Activated CD4-positive, CD25-positive, alpha-beta regulatory T cell treated with anti-CD3 and anti-CD28 coated beads, Interleukin-2, amount 50 U/mL, for 72 hours (primary cell): ENCODE measurements at regions not wholly inside any gene's neighbourhood (a gene's known extent, or its start where the extent isn't known, plus 50 kb on each side); places are given as distances from the start of the nearest gene placed in this dataset.
"Not testable (repeated sequence)": the region's sequence is repeated elsewhere in the genome, so short reads cannot be mapped to it uniquely, and the experiment has no call there.

ENCODE experiments used
- DNase-seq: peaks from one replicate; pipeline ENCODE4 v3.0.0; 2021

DNA sequence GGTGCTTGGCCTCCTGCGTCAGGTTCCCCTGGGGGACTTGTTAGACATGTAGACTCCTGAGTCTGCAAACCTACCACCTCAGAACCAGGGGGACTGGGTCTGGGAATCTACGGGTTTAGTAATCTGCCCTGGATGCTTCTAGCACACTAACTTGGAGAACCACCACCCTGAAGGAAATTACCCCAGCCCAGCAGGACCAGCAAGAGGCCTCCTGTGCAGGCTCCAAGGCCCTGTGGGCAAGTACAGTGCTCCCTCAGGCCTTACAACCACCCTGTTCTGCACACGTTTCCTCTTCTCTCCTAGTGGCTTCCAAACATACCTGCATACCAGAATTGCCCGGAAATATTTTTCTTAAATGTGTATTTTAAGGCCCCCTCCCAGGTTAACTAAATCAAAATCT, 423.0 kb downstream of the FUT8 start:
- DNase-seq = no peak

DNA sequence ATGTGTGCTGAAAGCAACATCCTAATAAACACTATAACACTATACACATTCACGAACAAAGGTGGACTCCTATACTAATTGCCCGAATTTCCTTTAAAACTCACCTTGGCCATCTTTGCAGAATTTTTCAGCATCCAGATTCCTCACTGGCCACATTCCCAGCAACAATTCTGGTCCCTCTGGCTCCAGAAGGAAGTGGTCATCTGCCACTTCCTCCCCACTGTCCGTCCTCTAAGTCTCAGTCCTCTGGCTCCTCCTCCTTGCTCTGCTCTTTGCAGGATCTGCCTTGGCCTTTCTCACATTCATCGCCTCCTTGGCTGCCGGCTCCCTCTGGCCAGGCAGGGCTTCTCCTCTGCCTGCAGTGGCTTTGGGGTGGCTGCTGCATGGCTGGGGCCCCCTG, 426.0 kb downstream of the FUT8 start:
- no peak for DNase-seq

DNA sequence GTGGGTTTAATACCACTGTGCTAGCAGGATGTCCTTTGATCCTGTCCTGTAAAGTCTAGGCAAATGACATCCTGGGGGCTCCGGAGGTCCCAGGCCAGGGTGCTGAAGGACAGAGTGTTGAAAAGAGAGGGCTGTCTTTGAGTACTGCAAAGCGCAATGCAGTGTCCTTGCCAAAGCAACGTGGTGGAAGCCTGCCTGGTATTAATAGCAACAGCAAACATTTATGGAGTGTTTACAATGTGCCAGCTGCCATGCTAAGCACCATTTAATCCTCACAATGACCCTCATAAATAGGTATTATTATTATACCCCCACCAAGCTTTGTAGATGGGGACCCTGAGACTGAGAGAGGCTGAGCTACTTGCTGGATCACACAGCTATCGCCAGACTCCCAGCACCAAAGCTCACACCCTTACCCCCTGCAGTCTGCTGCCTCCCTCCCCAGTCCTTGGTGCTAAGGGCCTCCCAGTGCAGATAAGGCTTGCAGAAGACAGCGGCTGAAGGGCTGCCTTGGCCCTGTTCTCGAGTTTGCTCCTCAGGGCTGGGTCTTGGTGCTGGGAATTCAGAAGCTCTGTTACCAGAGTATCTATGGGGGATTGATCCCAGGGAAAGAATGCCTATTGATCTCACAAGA, 427.7 kb downstream of the FUT8 start:
- no peak for DNase-seq

DNA sequence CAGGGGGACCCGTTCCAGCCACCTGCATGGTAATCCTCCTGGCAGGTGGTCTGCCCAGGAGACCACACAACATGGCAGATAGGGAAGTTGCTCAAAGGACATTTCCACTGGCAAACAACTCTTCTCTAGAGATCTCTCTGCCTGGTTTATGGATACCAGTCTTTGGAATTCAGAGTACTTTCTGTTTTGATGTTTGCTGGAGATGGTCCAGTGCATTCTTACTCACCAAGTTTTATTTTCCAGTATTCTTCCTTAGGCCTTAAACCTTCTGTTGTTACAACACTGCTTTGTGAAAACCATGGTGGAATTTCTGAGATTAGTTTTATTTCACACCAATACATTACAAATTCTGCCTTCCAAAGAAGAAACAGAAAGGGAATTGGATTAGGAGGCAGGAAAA, 428.3 kb downstream of the FUT8 start:
- DNase-seq = no peak

DNA sequence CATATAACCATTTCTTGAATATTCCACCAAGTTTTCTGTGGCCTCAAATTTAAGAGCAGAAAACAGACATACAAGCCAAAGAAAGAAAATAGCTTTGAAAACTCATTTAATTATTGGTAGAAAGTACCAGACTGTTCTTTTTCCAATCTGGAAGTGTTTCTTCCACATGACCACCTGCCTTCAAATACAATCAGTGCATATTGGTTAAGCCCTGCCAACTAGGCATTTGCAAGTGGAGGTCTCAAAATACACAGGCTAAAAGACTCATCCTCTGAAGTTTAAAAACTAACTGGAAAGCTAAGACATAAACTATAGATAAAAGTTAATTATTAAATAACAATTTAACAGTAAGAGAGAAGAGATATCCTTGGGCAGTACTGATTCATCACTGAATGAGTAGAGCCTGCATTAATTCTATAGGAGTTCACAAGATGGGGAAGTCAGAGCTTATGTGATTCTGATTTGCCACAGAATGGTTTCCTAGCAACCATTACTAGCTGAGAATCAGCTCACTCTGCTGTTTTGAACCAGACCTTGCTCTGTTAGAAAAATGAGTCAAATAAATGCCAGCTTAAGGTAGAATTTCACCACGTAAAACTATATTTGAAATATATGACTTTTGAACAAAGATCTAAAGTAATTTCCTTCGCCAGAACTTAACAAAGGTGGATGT, 433.8 kb downstream of the FUT8 start:
- DNase-seq = no peak

DNA sequence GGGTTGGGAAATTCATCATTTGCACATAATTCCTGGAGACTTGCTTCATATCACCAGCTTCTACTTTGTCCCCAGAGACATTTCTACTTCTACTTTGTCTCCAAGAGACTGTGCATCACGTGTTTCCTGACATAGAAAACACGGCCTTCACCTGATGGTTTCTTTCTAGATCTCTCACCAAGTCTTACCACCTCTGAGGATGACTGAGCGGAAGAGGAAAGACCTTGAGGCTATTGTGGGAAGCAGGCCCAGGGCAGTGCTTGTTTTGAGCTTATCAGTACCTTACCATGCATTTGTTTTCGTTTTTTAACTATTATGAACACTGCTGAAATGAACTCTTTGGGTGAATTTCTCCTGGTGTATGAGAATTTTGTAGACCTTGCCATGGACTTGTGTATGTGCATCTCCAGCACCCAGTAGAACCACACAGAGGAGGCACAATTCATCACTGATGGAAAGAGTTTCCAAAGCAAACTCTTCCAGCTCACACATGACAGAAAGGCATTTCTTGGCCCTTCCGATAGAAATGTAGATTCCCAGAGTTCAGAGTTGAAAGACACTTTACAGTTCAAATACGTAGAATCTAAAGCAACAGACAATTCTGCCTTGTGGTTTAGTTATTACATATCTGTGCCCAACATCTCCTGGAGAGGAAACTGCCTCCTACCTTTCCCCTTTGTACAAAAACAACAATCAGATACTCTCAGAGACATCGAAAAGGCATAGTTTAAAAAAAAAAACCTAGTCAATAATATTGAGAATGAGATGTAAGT, 434.7 kb downstream of the FUT8 start:
- DNase-seq = peak; percentile 55

DNA sequence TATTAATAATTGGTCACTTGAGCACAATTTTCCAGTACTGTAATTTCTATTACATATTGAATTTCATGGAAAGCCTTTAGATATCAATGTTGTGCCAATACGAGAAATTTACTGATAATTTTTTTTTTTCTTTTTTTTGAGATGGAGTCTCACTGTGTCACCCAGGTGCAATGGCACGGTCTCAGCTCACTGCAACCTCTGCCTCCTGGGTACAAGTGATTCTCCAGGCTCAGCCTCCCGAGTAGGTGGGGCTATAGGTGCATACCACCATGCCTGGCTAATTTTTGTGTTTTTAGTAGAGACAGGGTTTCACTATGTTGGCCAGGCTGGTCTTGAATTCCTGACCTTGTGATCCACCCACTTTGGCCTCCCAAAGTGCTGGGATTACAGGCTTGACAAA, 435.4 kb downstream of the FUT8 start:
- DNase-seq = not testable (repeated sequence)

DNA sequence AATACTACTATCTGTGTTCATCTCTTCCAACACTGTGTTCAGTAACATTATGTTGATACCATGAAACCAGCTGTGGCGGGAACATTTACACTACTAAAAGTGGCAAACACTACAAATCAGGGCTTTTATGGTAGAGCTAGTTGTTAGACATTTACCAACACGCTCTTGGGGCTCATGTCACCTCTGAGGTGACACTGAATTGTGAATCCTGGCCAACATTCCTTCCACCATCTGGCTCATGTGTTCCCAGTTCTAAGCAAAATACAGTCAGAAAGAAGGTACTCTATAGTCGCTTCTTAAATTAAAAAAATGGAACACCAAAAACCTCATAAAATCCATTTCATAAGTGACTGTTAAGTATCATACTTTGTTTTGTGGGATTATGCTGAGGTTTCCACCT, 436.6 kb downstream of the FUT8 start:
- DNase-seq = no peak

DNA sequence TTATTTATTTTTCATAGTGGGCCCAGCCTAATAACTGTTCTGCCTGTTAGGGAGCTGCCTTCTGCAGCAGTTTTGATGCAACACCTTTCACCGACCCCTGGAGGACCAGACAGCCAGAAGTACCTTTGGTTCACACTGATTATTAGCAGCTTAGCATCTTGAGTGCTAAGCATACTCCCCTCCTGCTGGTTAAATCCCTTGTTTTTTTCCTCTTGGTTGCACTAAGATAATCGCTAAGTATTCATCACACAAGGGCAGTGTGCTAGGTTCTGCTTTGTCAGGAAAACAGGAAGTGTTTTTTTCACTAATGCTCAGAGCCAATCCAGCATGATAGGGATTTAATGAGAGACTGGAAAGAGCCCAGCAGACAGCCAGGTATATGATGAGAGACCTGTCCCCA, 437.0 kb downstream of the FUT8 start:
- no peak for DNase-seq

DNA sequence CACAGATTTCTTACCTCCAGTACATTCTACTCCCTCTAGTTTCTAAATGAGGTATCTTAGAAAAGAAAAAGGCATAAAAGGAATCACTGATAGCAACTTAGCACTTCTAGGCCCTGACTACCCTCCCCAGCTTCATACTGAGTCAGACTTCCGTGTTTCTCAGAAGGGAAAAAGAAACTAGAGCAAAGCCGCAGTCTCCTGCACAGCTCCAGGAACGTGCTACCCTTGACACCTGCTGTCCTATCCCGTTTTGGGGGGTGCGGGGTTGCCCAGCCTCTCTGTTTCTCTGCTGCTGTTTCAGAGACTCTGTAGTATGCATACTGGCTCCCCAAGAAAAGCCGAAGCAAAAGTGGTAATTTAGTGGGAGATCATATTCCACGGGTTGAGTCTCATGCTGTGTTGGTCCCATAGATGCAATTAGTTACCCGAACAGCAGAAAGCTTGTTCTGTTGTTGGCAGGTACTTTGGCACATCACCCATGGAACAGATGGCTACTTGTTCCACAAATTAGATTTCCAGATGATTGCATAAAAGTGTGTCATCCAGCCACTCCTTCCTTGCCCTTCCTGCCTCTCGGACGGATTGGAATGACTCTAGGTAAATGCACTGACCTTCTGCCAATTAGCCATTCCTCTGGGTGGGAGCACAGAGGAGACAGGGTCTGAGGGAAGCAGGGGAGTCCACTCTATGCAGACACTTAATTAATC, 438.1 kb downstream of the FUT8 start:
- DNase-seq = peak; percentile 49

DNA sequence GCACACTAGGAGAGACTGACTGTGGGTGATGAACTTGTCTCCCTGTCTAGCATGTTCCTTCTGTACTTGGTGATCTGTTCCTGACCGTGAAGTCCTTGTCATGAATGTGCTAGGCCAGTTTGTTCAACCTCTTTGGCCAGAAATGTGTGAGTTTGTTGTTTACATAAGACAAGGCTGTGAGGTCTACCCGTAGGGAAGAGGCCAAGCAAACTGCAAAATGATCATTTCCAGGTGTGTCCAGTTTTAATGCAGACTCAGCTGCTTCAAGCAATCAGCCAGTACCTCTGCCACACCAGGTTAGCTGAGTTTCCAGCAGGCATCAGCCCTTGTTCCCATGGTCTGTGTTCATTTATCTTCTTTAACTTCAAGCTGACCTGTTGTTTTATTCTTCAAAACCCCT, 440.2 kb downstream of the FUT8 start:
- DNase-seq = no peak

DNA sequence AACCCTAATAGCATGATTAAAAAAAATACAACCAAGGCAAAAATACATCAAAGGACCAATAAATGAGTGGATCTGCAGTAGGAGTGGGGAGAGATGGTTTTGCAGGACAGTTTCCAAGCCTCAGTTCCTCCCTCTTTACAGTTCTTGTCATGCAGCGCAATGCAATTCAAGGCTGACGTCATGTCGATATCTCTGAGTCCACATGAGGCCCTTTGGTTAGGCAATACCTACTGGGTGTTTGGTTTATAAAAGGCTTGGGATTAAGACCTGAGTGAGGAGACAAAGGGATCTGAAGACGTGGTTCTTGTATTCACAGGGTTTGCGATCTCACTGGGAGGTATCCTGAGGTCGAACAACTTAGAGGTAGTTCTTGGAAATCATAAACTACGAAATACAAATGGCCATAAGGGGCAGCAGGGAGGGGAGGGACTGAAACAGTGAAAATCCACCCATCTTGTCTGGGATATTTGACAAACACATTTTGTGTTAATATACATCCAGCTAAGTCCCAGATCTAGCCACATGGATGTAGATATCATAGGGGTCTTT, 441.0 kb downstream of the FUT8 start:
- no peak for DNase-seq

DNA sequence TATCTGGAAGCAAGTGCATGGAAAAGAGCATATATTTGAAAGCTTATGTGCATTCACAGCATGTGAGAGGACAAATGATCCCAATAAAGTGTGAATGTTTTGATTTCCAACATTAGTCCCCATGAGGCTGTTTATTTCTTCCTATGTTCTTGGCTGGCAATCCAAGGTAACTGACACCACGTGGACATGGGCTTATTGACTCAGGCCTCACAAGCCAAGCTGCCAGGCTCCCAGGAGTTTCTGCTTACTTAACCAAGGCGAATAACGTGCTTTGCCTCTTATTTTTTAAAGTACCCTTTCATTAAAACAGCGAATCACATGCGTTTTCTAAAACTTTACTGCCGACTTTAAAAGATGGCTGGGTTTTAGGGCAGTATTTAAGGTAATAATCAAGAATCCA, 441.7 kb downstream of the FUT8 start:
- DNase-seq = no peak

DNA sequence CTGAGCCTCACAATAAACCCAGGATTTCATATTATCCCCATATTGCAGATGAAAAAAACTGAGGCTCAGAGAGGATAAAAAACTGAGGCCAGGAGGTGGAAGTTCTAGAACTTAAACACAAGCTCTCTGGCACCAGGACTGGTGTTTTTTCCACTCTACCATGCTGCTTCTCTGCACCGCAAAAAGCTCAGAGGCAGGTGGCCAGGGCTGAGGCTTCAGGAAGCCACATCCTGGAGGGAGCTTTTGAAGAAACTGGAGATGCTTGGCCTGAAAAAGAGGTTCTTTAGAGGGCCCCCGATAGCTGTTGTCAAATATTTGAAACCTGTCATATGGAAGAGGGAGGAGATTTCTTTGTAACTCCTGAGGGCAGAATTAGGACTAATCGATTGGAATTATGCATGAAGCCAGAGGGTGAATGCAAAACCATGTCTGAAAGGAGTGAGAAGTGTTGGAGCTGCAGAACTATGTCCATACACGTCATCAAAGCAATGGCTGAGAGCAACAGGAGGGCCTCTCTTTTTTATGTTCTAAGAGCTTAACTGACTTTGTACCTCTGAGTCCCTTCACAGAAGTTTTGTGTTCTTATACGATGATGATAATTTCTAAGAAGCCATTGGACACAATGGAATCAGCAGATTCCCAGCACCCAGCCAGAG, 448.6 kb downstream of the FUT8 start:
- DNase-seq = no peak

DNA sequence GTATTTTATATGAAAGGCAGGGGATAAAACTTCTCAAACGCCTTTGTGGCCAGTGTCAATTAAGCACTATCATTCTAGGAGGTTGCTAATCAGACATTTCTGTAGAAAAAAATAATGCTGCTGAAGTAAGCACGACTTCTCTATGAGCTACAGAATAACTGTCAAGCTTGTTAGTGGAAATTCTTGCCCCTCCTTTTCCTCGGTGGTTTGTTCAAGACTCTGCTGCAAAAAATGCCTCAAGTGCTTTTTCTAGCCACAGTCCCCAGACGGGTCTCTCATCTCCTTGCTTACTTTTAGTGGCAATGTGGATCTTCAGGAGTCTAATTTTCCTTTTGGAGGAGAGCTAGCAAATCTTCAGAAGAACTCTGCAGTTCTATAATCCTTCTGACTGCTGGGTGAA, 452.0 kb downstream of the FUT8 start:
- DNase-seq = no peak

DNA sequence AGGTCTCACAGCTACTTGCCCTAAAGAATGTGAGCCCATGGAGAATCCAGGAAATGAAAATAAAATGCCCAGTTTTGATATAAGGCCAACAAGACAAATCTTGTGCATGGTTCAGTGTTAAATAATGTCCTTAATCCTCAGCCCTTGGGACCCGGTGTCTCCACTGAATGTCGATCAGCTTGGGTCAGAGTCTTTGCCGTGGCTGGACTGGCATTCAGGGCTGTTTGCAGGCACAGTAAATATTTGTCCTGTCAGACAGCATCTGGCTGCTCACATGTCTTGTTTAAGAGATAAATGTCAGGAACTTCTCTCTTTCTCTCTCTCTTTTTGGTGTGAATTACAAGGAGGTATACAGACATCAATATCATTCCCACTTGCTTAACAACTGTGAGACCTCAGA, 452.5 kb downstream of the FUT8 start:
- no peak for DNase-seq

DNA sequence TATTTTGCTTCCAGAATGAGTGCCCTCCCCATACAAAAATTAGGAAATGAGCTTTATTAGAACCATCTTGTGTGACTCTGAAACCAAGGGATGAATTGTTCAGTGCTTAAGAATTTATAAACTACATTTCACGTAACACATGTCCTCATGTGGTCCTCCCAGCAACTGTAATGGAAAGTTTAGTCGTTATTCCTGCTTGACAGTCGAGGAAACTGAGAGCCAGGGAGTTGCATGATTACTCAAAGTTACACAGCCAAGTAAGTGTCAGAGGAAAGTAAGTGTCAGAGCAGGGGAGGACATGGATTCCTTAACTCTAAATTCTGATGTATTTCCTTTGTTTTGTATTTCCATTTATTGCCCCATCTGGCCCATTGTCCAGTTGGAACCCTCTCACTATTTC, 453.9 kb downstream of the FUT8 start:
- no peak for DNase-seq

DNA sequence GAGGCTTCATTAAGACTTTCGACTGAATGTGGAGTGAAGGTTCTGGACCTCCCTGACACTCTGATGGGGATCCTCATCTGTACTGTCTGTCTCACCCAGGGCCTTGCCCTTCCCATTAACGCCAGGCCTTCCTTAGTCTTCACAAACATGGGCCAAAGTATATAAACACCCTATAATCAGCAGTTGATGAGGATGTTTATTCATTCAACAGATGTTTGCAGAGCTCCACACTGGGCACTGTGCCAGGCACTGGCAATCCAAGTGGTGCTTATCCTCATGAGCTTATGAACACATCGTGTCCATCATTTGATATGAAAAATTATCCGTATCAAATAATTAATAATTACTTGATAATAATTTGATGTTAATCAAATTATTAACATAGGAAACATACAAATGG, 454.4 kb downstream of the FUT8 start:
- DNase-seq = no peak

DNA sequence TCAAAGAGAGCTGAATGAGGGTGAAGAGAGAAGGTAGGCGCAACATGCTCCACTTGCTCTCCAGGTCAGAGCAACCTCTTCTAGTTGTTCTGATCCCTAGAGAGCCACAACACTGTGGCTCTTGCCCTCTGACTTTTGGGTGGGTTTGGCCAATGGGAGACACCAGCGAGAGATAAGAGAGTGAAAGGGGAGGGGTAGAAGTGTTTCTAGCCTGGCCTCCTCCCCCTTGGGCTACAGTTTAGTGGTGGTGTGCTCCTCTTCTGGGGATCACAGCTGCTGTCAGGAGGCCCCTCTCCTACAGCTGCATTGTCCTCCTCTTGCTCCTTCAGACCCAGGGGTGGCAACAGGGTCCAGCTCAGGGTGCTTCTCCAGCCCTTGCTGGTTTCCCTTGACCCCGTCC, 454.8 kb downstream of the FUT8 start:
- DNase-seq = no peak

DNA sequence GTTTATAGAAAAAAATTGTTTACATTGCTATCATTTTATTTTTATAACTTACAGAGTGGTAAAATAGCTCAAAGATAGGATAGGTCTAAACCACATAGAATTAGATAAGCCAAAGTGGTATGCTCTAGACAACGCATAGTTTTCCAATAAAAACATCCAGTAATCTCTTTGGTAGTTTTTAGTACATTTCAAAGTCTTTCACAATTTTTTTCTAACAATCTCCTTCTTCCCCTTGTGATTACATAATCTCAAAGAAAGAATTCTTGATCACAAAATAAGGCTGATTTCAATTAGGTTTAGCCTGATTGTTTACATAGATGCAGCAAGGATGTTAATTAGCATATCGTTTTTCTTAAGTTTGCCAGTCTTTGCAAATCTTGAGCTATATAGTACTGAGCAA, 460.0 kb downstream of the FUT8 start:
- no peak for DNase-seq

DNA sequence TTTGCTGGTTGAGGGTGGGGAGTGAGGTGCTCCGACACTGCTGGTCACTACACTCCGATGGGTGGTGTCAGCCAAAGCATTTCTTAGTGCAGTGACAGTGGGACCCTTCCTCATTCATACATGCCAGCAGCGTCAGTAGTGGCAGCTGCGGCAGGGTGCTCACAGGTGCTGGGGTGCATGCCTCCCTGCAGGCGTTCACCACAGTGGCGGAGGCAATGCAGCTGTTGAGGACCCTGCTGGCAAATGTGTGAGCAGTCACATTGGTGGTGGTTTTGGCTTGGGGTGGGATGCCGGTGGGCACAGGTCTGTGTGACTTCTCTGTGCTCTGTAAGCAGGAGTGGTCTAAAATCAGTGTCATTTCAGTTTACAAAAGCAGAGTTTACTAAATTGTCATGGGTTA, 464.6 kb downstream of the FUT8 start:
- no peak for DNase-seq

DNA sequence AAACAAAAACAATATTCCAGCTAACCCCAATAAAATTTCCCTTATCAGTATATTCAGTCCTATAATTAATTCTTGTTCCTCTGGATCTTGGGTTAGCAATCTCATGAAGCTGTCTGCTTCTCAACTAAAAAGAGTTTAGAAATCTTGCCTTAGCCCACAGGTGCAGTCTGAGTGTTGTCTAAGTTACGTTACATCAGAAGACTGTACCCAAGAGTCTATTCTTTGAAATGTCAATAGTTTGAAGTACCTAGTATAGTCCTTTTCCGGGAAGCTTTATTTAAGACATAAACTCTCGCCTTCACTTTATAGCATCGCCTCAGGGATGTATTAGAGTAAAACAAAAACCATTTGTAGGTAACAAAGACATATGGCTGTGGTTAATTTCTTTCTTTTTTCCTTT, 465.1 kb downstream of the FUT8 start:
- no peak for DNase-seq

DNA sequence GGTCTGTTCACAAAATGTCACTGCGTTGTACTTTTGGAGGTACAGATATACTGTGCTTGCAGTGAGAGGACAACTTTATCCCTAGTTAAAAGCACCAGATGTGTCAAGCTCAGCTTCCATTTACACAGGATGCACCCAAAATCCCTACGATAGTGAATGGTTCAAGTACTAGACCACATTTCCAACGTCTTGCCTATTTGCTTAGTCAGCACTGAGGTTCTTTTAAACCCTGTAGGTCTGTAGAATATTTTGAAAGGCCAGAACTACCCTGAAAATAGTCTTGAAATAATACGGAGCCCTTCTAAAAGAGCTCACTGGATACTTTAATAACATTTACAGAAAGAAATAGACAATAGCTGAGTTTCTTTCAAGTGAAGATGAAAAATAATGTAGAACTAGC, 466.1 kb downstream of the FUT8 start:
- DNase-seq = no peak
